ENCODE measurements at regions not wholly inside any gene's neighbourhood (a gene's known extent, or its start where the extent isn't known, plus 50 kb on each side); places are given as distances from the start of the nearest gene placed in this dataset.

DNA sequence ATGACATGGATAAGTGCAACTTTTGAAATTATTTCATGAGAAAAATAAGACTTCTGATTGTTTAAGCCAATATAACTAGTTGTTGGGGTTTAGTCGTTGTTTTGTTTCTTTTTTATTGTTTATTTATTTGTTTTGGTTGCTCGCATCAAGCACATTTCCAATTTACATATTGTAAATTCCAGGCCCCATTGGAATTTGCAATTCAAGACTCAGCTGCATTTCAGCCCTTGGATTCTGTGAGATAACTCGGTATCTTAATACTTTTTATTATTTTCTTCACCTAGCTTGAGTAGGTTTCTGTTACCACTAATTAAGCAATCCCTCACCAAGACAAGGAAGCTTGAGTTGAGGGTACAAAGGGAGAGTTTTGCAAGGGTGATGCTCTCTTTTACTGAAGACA lies 318.3 kb upstream of the GATB start:
- Mint-ChIP-seq H3K9me3 (no peaks in the 10 kb centered on the region), H3K27me3 (ENCODE audit: low read depth) (peaks cover 4% of the 10 kb centered on the region), H3K4me1 (peaks cover 13 to 14% of the 10 kb centered on the region in 2 experiments), H3K4me3 (no peak overlapping the region), H3K36me3 (ENCODE audit: insufficient read depth in 1 of 3, low read depth in 3 of 3) (peaks cover 0 to 2% (median 0%) of the 10 kb centered on the region in 3 experiments; a peak in 1 of 7 replicates), H3K27ac (no peak overlapping the region)
- Histone ChIP-seq H3K4me1 (ENCODE audit: insufficient read depth, low read length) (no peaks in the 10 kb centered on the region; the same call in 1 of the 2 replicates), H2AFZ (ENCODE audit: low read length) (no peak overlapping the region), H4K5ac (ENCODE audit: insufficient read length, low read depth, low read length) (no peak overlapping the region), H4K20me1 (ENCODE audit: control insufficient read depth, insufficient read depth, insufficient read length) (no peaks in the 10 kb centered on the region), H3T11ph (ENCODE audit: low read length) (no peak overlapping the region), H3K23me2 (ENCODE audit: insufficient read length, low read depth, low read length, poor library complexity, severe bottlenecking) (no peaks in the 10 kb centered on the region), H4K91ac (ENCODE audit: insufficient read length, low read depth, low read length) (no peak overlapping the region), H3K4me2 (ENCODE audit: insufficient read depth, insufficient read length, low read length) (no peak overlapping the region), H3K56ac (ENCODE audit: insufficient read length, low read depth, low read length) (no peak overlapping the region), H3K9me3 (ENCODE audit: control insufficient read depth, low read depth, low read length) (no peaks in the 10 kb centered on the region), H2BK5ac (ENCODE audit: insufficient read length, low read length) (no peak overlapping the region), H3K9ac (ENCODE audit: extremely low read depth, insufficient read length, low read length) (no peak overlapping the region), H3K18ac (ENCODE audit: insufficient read length, low read depth, low read length) (no peak overlapping the region), H3K4ac (ENCODE audit: low read depth, low read length) (no peak overlapping the region), H3K23ac (ENCODE audit: insufficient read length, low read depth, low read length) (no peak overlapping the region), H3K27ac (ENCODE audit: insufficient read length, low read depth, low read length) (no peak overlapping the region), H2BK15ac (ENCODE audit: low read depth, low read length) (no peak overlapping the region), H3K79me1 (ENCODE audit: insufficient read depth, low read depth, low read length, poor library complexity, severe bottlenecking) (no peaks in the 10 kb centered on the region), H3K27me3 (ENCODE audit: insufficient read depth, low read length) (no peaks in the 10 kb centered on the region), H4K8ac (replicated peaks; ENCODE audit: insufficient read length, low read depth, low read length) (no peak overlapping the region), H2AK5ac (ENCODE audit: insufficient read length, low read length) (no peak overlapping the region), H3K79me2 (ENCODE audit: insufficient read depth, low read length) (no peaks in the 10 kb centered on the region), H2BK20ac (ENCODE audit: low read depth, low read length, poor library complexity, severe bottlenecking) (no peak overlapping the region), H2BK12ac (ENCODE audit: insufficient read length, low read depth, low read length) (no peak overlapping the region), H3K14ac (ENCODE audit: insufficient read depth, low read length) (no peak overlapping the region), H2BK120ac (ENCODE audit: low read depth, low read length, poor library complexity, severe bottlenecking) (no peak overlapping the region)
- DNase-seq: no peak
- WGBS (ENCODE audit: extremely low coverage, insufficient read length, low lambda C conversion rate): no CpG with 5 or more reads among the region's 3 CpGs
- TF ChIP-seq, protein P1, sequence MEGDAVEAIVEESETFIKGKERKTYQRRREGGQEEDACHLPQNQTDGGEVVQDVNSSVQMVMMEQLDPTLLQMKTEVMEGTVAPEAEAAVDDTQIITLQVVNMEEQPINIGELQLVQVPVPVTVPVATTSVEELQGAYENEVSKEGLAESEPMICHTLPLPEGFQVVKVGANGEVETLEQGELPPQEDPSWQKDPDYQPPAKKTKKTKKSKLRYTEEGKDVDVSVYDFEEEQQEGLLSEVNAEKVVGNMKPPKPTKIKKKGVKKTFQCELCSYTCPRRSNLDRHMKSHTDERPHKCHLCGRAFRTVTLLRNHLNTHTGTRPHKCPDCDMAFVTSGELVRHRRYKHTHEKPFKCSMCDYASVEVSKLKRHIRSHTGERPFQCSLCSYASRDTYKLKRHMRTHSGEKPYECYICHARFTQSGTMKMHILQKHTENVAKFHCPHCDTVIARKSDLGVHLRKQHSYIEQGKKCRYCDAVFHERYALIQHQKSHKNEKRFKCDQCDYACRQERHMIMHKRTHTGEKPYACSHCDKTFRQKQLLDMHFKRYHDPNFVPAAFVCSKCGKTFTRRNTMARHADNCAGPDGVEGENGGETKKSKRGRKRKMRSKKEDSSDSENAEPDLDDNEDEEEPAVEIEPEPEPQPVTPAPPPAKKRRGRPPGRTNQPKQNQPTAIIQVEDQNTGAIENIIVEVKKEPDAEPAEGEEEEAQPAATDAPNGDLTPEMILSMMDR (conservative IDR thresholded peaks at IDR 0.05): no peak
